ENCODE measurements at regions not wholly inside any gene's neighbourhood (a gene's known extent, or its start where the extent isn't known, plus 50 kb on each side); places are given as distances from the start of the nearest gene placed in this dataset.

- no peaks in the 10 kb centered on the region for H3K36me3 ChIP-seq (ENCODE audit: control insufficient read depth in 2 of 2, insufficient read depth in 2 of 2, low read length in 2 of 2)
- no peak overlapping the region for H3K9ac ChIP-seq (ENCODE audit: low read length in 2 of 2)
- no peaks in the 10 kb centered on the region for H3K4me1 ChIP-seq (ENCODE audit: control insufficient read depth, insufficient read depth, low read length)
- H3K27ac ChIP-seq (ENCODE audit: low read length), result no peak overlapping the region
- no peak overlapping the region for H3K4me3 ChIP-seq (ENCODE audit: low read length in 2 of 2)
- no peaks in the 10 kb centered on the region for H3K9me3 ChIP-seq (ENCODE audit: control insufficient read depth in 2 of 2, low read length in 2 of 2)
- H3K27me3 ChIP-seq (ENCODE audit: control insufficient read depth in 1 of 2, insufficient read depth in 2 of 2, low read length in 2 of 2), result no peaks in the 10 kb centered on the region
These were observed 353.0 kb upstream of the MAP3K7 start for GRCh38 chr6:90939906-90940305.

- no peaks in the 10 kb centered on the region for H3K27me3 ChIP-seq (ENCODE audit: control insufficient read depth in 1 of 2, insufficient read depth in 2 of 2, low read length in 2 of 2)
These were observed 351.2 kb upstream of the MAP3K7 start for GRCh38 chr6:90938122-90938521.

GRCh38 chr6:90936286-90936685, 349.4 kb upstream of the MAP3K7 start:
- Histone ChIP-seq H3K27ac (ENCODE audit: low read length) (no peak overlapping the region), H3K9me3 (ENCODE audit: control insufficient read depth in 2 of 2, low read length in 2 of 2) (no peaks in the 10 kb centered on the region), H3K36me3 (ENCODE audit: control insufficient read depth in 2 of 2, insufficient read depth in 2 of 2, low read length in 2 of 2) (no peaks in the 10 kb centered on the region), H3K27me3 (ENCODE audit: control insufficient read depth in 1 of 2, insufficient read depth in 2 of 2, low read length in 2 of 2) (no peaks in the 10 kb centered on the region), H3K4me1 (ENCODE audit: control insufficient read depth, insufficient read depth, low read length) (no peaks in the 10 kb centered on the region), H3K9ac (ENCODE audit: low read length in 2 of 2) (no peak overlapping the region), H3K4me3 (ENCODE audit: low read length in 2 of 2) (no peak overlapping the region)

More at GRCh38 chr6:90938122-90938521, 351.2 kb upstream of the MAP3K7 start:
- H3K4me1 ChIP-seq (ENCODE audit: control insufficient read depth, insufficient read depth, low read length), result no peaks in the 10 kb centered on the region
- H3K36me3 ChIP-seq (ENCODE audit: control insufficient read depth in 2 of 2, insufficient read depth in 2 of 2, low read length in 2 of 2), result no peaks in the 10 kb centered on the region
- no peaks in the 10 kb centered on the region for H3K9me3 ChIP-seq (ENCODE audit: control insufficient read depth in 2 of 2, low read length in 2 of 2)
- no peak overlapping the region for H3K27ac ChIP-seq (ENCODE audit: low read length)
- H3K4me3 ChIP-seq (ENCODE audit: low read length in 2 of 2), result no peak overlapping the region
- no peak overlapping the region for H3K9ac ChIP-seq (ENCODE audit: low read length in 2 of 2)

GRCh38 chr6:90934966-90935365, 348.1 kb upstream of the MAP3K7 start:
- Histone ChIP-seq H3K9ac (ENCODE audit: low read length in 2 of 2) (no peak overlapping the region), H3K9me3 (ENCODE audit: control insufficient read depth in 2 of 2, low read length in 2 of 2) (no peaks in the 10 kb centered on the region), H3K36me3 (ENCODE audit: control insufficient read depth in 2 of 2, insufficient read depth in 2 of 2, low read length in 2 of 2) (no peaks in the 10 kb centered on the region), H3K4me3 (ENCODE audit: low read length in 2 of 2) (no peak overlapping the region), H3K4me1 (ENCODE audit: control insufficient read depth, insufficient read depth, low read length) (no peaks in the 10 kb centered on the region), H3K27me3 (ENCODE audit: control insufficient read depth in 1 of 2, insufficient read depth in 2 of 2, low read length in 2 of 2) (no peaks in the 10 kb centered on the region), H3K27ac (ENCODE audit: low read length) (no peak overlapping the region)

GRCh38 chr6:90934081-90934480, 347.2 kb upstream of the MAP3K7 start:
- no peaks in the 10 kb centered on the region for H3K27me3 ChIP-seq (ENCODE audit: control insufficient read depth in 1 of 2, insufficient read depth in 2 of 2, low read length in 2 of 2)
- H3K4me1 ChIP-seq (ENCODE audit: control insufficient read depth, insufficient read depth, low read length), result no peaks in the 10 kb centered on the region
- no peaks in the 10 kb centered on the region for H3K36me3 ChIP-seq (ENCODE audit: control insufficient read depth in 2 of 2, insufficient read depth in 2 of 2, low read length in 2 of 2)
- no peaks in the 10 kb centered on the region for H3K9me3 ChIP-seq (ENCODE audit: control insufficient read depth in 2 of 2, low read length in 2 of 2)
- H3K4me3 ChIP-seq (ENCODE audit: low read length in 2 of 2), result no peak overlapping the region
- H3K9ac ChIP-seq (ENCODE audit: low read length in 2 of 2), result no peak overlapping the region
- H3K27ac ChIP-seq (ENCODE audit: low read length), result no peak overlapping the region

GRCh38 chr6:90932351-90932750, 345.5 kb upstream of the MAP3K7 start:
- Histone ChIP-seq H3K4me3 (ENCODE audit: low read length in 2 of 2) (no peak overlapping the region), H3K4me1 (ENCODE audit: control insufficient read depth, insufficient read depth, low read length) (no peaks in the 10 kb centered on the region), H3K9ac (ENCODE audit: low read length in 2 of 2) (no peak overlapping the region), H3K27me3 (ENCODE audit: control insufficient read depth in 1 of 2, insufficient read depth in 2 of 2, low read length in 2 of 2) (no peaks in the 10 kb centered on the region), H3K9me3 (ENCODE audit: control insufficient read depth in 2 of 2, low read length in 2 of 2) (no peaks in the 10 kb centered on the region), H3K27ac (ENCODE audit: low read length) (no peak overlapping the region), H3K36me3 (ENCODE audit: control insufficient read depth in 2 of 2, insufficient read depth in 2 of 2, low read length in 2 of 2) (no peaks in the 10 kb centered on the region)

- Histone ChIP-seq H3K4me1 (ENCODE audit: control insufficient read depth, insufficient read depth, low read length) (no peaks in the 10 kb centered on the region), H3K27ac (ENCODE audit: low read length) (no peak overlapping the region), H3K27me3 (ENCODE audit: control insufficient read depth in 1 of 2, insufficient read depth in 2 of 2, low read length in 2 of 2) (no peaks in the 10 kb centered on the region), H3K36me3 (ENCODE audit: control insufficient read depth in 2 of 2, insufficient read depth in 2 of 2, low read length in 2 of 2) (no peaks in the 10 kb centered on the region), H3K4me3 (ENCODE audit: low read length in 2 of 2) (no peak overlapping the region), H3K9ac (ENCODE audit: low read length in 2 of 2) (no peak overlapping the region), H3K9me3 (ENCODE audit: control insufficient read depth in 2 of 2, low read length in 2 of 2) (no peaks in the 10 kb centered on the region)
These were observed 341.2 kb upstream of the MAP3K7 start for GRCh38 chr6:90928051-90928450.

GRCh38 chr6:90925726-90926125, 338.9 kb upstream of the MAP3K7 start:
- Histone ChIP-seq H3K36me3 (ENCODE audit: control insufficient read depth in 2 of 2, insufficient read depth in 2 of 2, low read length in 2 of 2) (no peaks in the 10 kb centered on the region), H3K9ac (ENCODE audit: low read length in 2 of 2) (no peak overlapping the region), H3K27ac (ENCODE audit: low read length) (no peak overlapping the region), H3K9me3 (ENCODE audit: control insufficient read depth in 2 of 2, low read length in 2 of 2) (no peaks in the 10 kb centered on the region), H3K4me1 (ENCODE audit: control insufficient read depth, insufficient read depth, low read length) (no peaks in the 10 kb centered on the region), H3K4me3 (ENCODE audit: low read length in 2 of 2) (no peak overlapping the region), H3K27me3 (ENCODE audit: control insufficient read depth in 1 of 2, insufficient read depth in 2 of 2, low read length in 2 of 2) (no peaks in the 10 kb centered on the region)

GRCh38 chr6:90922325-90922724, 335.5 kb upstream of the MAP3K7 start:
- Histone ChIP-seq H3K27me3 (ENCODE audit: control insufficient read depth in 1 of 2, insufficient read depth in 2 of 2, low read length in 2 of 2) (no peaks in the 10 kb centered on the region), H3K9me3 (ENCODE audit: control insufficient read depth in 2 of 2, low read length in 2 of 2) (no peaks in the 10 kb centered on the region), H3K36me3 (ENCODE audit: control insufficient read depth in 2 of 2, insufficient read depth in 2 of 2, low read length in 2 of 2) (no peaks in the 10 kb centered on the region), H3K9ac (ENCODE audit: low read length in 2 of 2) (no peak overlapping the region), H3K4me3 (ENCODE audit: low read length in 2 of 2) (no peak overlapping the region), H3K27ac (ENCODE audit: low read length) (no peak overlapping the region), H3K4me1 (ENCODE audit: control insufficient read depth, insufficient read depth, low read length) (no peaks in the 10 kb centered on the region)

- H3K27ac ChIP-seq (ENCODE audit: low read length), result no peak overlapping the region
- no peaks in the 10 kb centered on the region for H3K4me1 ChIP-seq (ENCODE audit: control insufficient read depth, insufficient read depth, low read length)
- H3K36me3 ChIP-seq (ENCODE audit: control insufficient read depth in 2 of 2, insufficient read depth in 2 of 2, low read length in 2 of 2), result no peaks in the 10 kb centered on the region
- no peak overlapping the region for H3K9ac ChIP-seq (ENCODE audit: low read length in 2 of 2)
- H3K27me3 ChIP-seq (ENCODE audit: control insufficient read depth in 1 of 2, insufficient read depth in 2 of 2, low read length in 2 of 2), result no peaks in the 10 kb centered on the region
- H3K9me3 ChIP-seq (ENCODE audit: control insufficient read depth in 2 of 2, low read length in 2 of 2), result no peaks in the 10 kb centered on the region
- H3K4me3 ChIP-seq (ENCODE audit: low read length in 2 of 2), result no peak overlapping the region
These were observed 331.5 kb upstream of the MAP3K7 start for GRCh38 chr6:90918361-90918760.

- Histone ChIP-seq H3K36me3 (ENCODE audit: control insufficient read depth in 2 of 2, insufficient read depth in 2 of 2, low read length in 2 of 2) (no peaks in the 10 kb centered on the region), H3K9ac (ENCODE audit: low read length in 2 of 2) (no peak overlapping the region), H3K4me1 (ENCODE audit: control insufficient read depth, insufficient read depth, low read length) (no peaks in the 10 kb centered on the region), H3K27ac (ENCODE audit: low read length) (no peak overlapping the region), H3K4me3 (ENCODE audit: low read length in 2 of 2) (no peak overlapping the region), H3K27me3 (ENCODE audit: control insufficient read depth in 1 of 2, insufficient read depth in 2 of 2, low read length in 2 of 2) (no peaks in the 10 kb centered on the region), H3K9me3 (ENCODE audit: control insufficient read depth in 2 of 2, low read length in 2 of 2) (no peaks in the 10 kb centered on the region)
These were observed 330.5 kb upstream of the MAP3K7 start for GRCh38 chr6:90917376-90917775.

Data from stomach smooth muscle (tissue), 2 donors.